ENCODE measurements at regions not wholly inside any gene's neighbourhood (a gene's known extent, or its start where the extent isn't known, plus 50 kb on each side); places are given as distances from the start of the nearest gene placed in this dataset.

- no peak overlapping the region for H2AFZ ChIP-seq (ENCODE audit: low read length)
- peaks cover 2% of the 10 kb centered on the region for H3K4me1 ChIP-seq (ENCODE audit: insufficient read depth, low read length)
- TF ChIP-seq CTCF (IDR thresholded peaks at IDR 0.05; ENCODE audit: extremely low read depth, low read depth, low read length): no peak
- H3K4me2 ChIP-seq (ENCODE audit: insufficient read depth, low read length): no peak overlapping the region
- no peaks in the 10 kb centered on the region for H3K79me2 ChIP-seq (ENCODE audit: insufficient read depth, low read length)
- no peak overlapping the region for H3K27ac ChIP-seq (ENCODE audit: low read depth, low read length)
- no peaks in the 10 kb centered on the region for H4K20me1 ChIP-seq (ENCODE audit: insufficient read depth, low read length)
- DNase-seq (ENCODE audit: insufficient read length, low spot score, missing footprints): peak; percentile 4
- no peaks in the 10 kb centered on the region for H3K9me3 ChIP-seq (ENCODE audit: low read depth, low read length)
- H3K4me3 ChIP-seq (ENCODE audit: insufficient read depth, low read length): no peak overlapping the region
- no peaks in the 10 kb centered on the region for H3K27me3 ChIP-seq (ENCODE audit: insufficient read depth, low read length)
- no peaks in the 10 kb centered on the region for H3K36me3 ChIP-seq (ENCODE audit: insufficient read depth, low read length)
These were observed 315.7 kb upstream of the GADL1 start for GRCh38 chr3:31210068-31210645.

- Histone ChIP-seq H3K79me2 (ENCODE audit: insufficient read depth, low read length) (no peaks in the 10 kb centered on the region), H3K36me3 (ENCODE audit: insufficient read depth, low read length) (no peaks in the 10 kb centered on the region), H3K27ac (ENCODE audit: low read depth, low read length) (no peak overlapping the region), H3K9me3 (ENCODE audit: low read depth, low read length) (no peaks in the 10 kb centered on the region), H2AFZ (ENCODE audit: low read length) (no peak overlapping the region), H3K27me3 (ENCODE audit: insufficient read depth, low read length) (no peaks in the 10 kb centered on the region), H3K4me3 (ENCODE audit: insufficient read depth, low read length) (no peak overlapping the region), H4K20me1 (ENCODE audit: insufficient read depth, low read length) (no peaks in the 10 kb centered on the region), H3K4me1 (ENCODE audit: insufficient read depth, low read length) (peaks cover 2% of the 10 kb centered on the region), H3K4me2 (ENCODE audit: insufficient read depth, low read length) (no peak overlapping the region)
- TF ChIP-seq CTCF (IDR thresholded peaks at IDR 0.05; ENCODE audit: extremely low read depth, low read depth, low read length): no peak
- no peak for DNase-seq (ENCODE audit: insufficient read length, low spot score, missing footprints)
These were observed 318.7 kb upstream of the STT3B start for GRCh38 chr3:31213869-31214486.

GRCh38 chr3:31218082-31218481 lies 314.6 kb upstream of the STT3B start:
- no peaks in the 10 kb centered on the region for H4K20me1 ChIP-seq (ENCODE audit: insufficient read depth, low read length)
- peaks cover 4% of the 10 kb centered on the region for H3K27me3 ChIP-seq (ENCODE audit: insufficient read depth, low read length)
- no peaks in the 10 kb centered on the region for H3K9me3 ChIP-seq (ENCODE audit: low read depth, low read length)
- no peak for DNase-seq (ENCODE audit: insufficient read length, low spot score, missing footprints)
- no peak overlapping the region for H3K27ac ChIP-seq (ENCODE audit: low read depth, low read length)
- no peak for TF ChIP-seq CTCF (IDR thresholded peaks at IDR 0.05; ENCODE audit: extremely low read depth, low read depth, low read length)
- H3K4me3 ChIP-seq (ENCODE audit: insufficient read depth, low read length): no peak overlapping the region
- H3K79me2 ChIP-seq (ENCODE audit: insufficient read depth, low read length): no peaks in the 10 kb centered on the region
- no peaks in the 10 kb centered on the region for H3K36me3 ChIP-seq (ENCODE audit: insufficient read depth, low read length)
- H3K4me2 ChIP-seq (ENCODE audit: insufficient read depth, low read length): no peak overlapping the region
- no peak overlapping the region for H2AFZ ChIP-seq (ENCODE audit: low read length)
- no peaks in the 10 kb centered on the region for H3K4me1 ChIP-seq (ENCODE audit: insufficient read depth, low read length)

- H3K79me2 ChIP-seq (ENCODE audit: insufficient read depth, low read length): no peaks in the 10 kb centered on the region
- no peaks in the 10 kb centered on the region for H3K9me3 ChIP-seq (ENCODE audit: low read depth, low read length)
- TF ChIP-seq CTCF (IDR thresholded peaks at IDR 0.05; ENCODE audit: extremely low read depth, low read depth, low read length): no peak
- DNase-seq (ENCODE audit: insufficient read length, low spot score, missing footprints): no peak
- H3K36me3 ChIP-seq (ENCODE audit: insufficient read depth, low read length): no peaks in the 10 kb centered on the region
- H3K27ac ChIP-seq (ENCODE audit: low read depth, low read length): no peak overlapping the region
- H3K27me3 ChIP-seq (ENCODE audit: insufficient read depth, low read length): peaks cover 4% of the 10 kb centered on the region
- H3K4me3 ChIP-seq (ENCODE audit: insufficient read depth, low read length): no peak overlapping the region
- H3K4me2 ChIP-seq (ENCODE audit: insufficient read depth, low read length): no peak overlapping the region
- no peak overlapping the region for H2AFZ ChIP-seq (ENCODE audit: low read length)
- H4K20me1 ChIP-seq (ENCODE audit: insufficient read depth, low read length): no peaks in the 10 kb centered on the region
- no peaks in the 10 kb centered on the region for H3K4me1 ChIP-seq (ENCODE audit: insufficient read depth, low read length)
These were observed 313.4 kb upstream of the STT3B start for GRCh38 chr3:31219131-31219843.
